PC-3 (cell line): ENCODE measurements at regions not wholly inside any gene's neighbourhood (a gene's known extent, or its start where the extent isn't known, plus 50 kb on each side); places are given as distances from the start of the nearest gene placed in this dataset.

Source experiments
- ATAC-seq: fragments of 200-7000 bp; cut with Tn5 transposase; 2 replicates; pipeline ENCODE4 v1.9.1; 2020; ENCODE audit warnings: mild to moderate bottlenecking, moderate library complexity
- BruUV-seq: library from RNA; stranded (reverse); fragments of 400-500 nt; replicated peaks from 2 replicates; lab custom pipeline; 2021; lab: Mats Ljungman, UMichigan
- CTCF ChIA-PET: fragments of 300-600 bp; sonication (Branson Sonifier 250); formaldehyde crosslinking; loops from one replicate; lab custom pipeline; 2022; ENCODE audit warnings: antibody characterized with exemption; lab: Charles Lee
- POLR2A ChIA-PET: fragments of 300-600 bp; sonication (Branson Sonifier 250); formaldehyde crosslinking; loops from one replicate; lab custom pipeline; 2022; ENCODE audit warnings: antibody characterized with exemption; ENCODE audit not compliant: unreplicated experiment; lab: Charles Lee
- DNase-seq: peaks from one replicate; pipeline ENCODE4 v3.0.0-alpha.2; 2015
- H2AFZ ChIP-seq: fragments of 300-600 bp; sonication (generic); 2 replicates; pipeline ENCODE4 v1.6.0; 2016; ENCODE audit warnings: antibody characterized with exemption, low read length
- H3F3A ChIP-seq: fragments of 300-600 bp; sonication (generic); one replicate; pipeline ENCODE4 v1.6.0; 2017; ENCODE audit warnings: antibody characterized with exemption, low read length, control low read depth, mild to moderate bottlenecking; ENCODE audit not compliant: unreplicated experiment
- H3K27ac ChIP-seq: fragments of 300-600 bp; sonication (generic); 2 replicates; pipeline ENCODE4 v1.5.1; 2016; ENCODE audit warnings: mild to moderate bottlenecking, low read length
- H3K27me3 ChIP-seq: fragments of 300-600 bp; sonication (generic); 2 replicates; pipeline ENCODE4 v1.6.1; 2016; ENCODE audit warnings: low read length, mixed read lengths
- H3K36me3 ChIP-seq: fragments of 300-600 bp; sonication (generic); 2 replicates; pipeline ENCODE4 v1.6.1; 2016; ENCODE audit warnings: low read depth, mixed run types, low read length, mixed read lengths
- H3K4me1 ChIP-seq: fragments of 300-600 bp; sonication (generic); 2 replicates; pipeline ENCODE4 v1.5.1; 2016; ENCODE audit warnings: low read length; ENCODE audit not compliant: insufficient read depth
- H3K4me2 ChIP-seq: fragments of 300-600 bp; sonication (generic); 2 replicates; pipeline ENCODE4 v1.6.0; 2016; ENCODE audit warnings: low read length
- H3K4me3 ChIP-seq: fragments of 300-600 bp; sonication (generic); 2 replicates; pipeline ENCODE4 v1.5.1; 2016; ENCODE audit warnings: mild to moderate bottlenecking, low read length, mixed read lengths
- H3K79me2 ChIP-seq: fragments of 300-600 bp; sonication (generic); 2 replicates; pipeline ENCODE4 v1.6.1; 2017; ENCODE audit warnings: low read length, mixed read lengths
- H3K9ac ChIP-seq: fragments of 300-600 bp; sonication (generic); 2 replicates; pipeline ENCODE4 v1.6.0; 2016; ENCODE audit warnings: mild to moderate bottlenecking, low read length
- H3K9me2 ChIP-seq: fragments of 300-600 bp; sonication (generic); replicated peaks from 2 replicates; pipeline ENCODE4 v1.6.1; 2016; ENCODE audit warnings: mixed run types, low read length, mixed read lengths
- H3K9me3 ChIP-seq: fragments of 300-600 bp; sonication (generic); 2 replicates; pipeline ENCODE4 v1.6.1; 2016; ENCODE audit warnings: low read length, mixed read lengths
- H4K20me1 ChIP-seq: fragments of 300-600 bp; sonication (generic); 2 replicates; pipeline ENCODE4 v1.6.1; 2016; ENCODE audit warnings: low read length, mixed read lengths
- CTCF ChIP-seq: fragments of 300-600 bp; sonication (generic); conservative IDR thresholded peaks from 2 replicates; pipeline ENCODE4 v1.5.1; 2017; ENCODE audit warnings: antibody characterized with exemption, low read depth, mild to moderate bottlenecking, low read length
- EZH2 ChIP-seq: fragments of 300-600 bp; sonication (generic); IDR thresholded peaks from one replicate; pipeline ENCODE4 v1.6.1; 2017; ENCODE audit warnings: antibody characterized with exemption, mild to moderate bottlenecking, low read length; ENCODE audit not compliant: unreplicated experiment
- EZH2phosphoT487 ChIP-seq: fragments of 300-600 bp; sonication (generic); IDR thresholded peaks from 2 replicates; pipeline ENCODE4 v1.6.1; 2018; ENCODE audit warnings: mild to moderate bottlenecking, antibody characterized with exemption, low read length, borderline replicate concordance
- intact Hi-C: fragments of 100-400 bp; cut with micrococcal nuclease; formaldehyde crosslinking; loops from 2 replicates; pipeline ENCODE4 v1.9.0; 2023

- no peaks in the 10 kb centered on the region for H3F3A ChIP-seq
- no peaks in the 10 kb centered on the region for H3K36me3 ChIP-seq
- H2AFZ ChIP-seq = no peak overlapping the region
- H4K20me1 ChIP-seq = no peaks in the 10 kb centered on the region
- ChIA-PET CTCF (no interaction called here), POLR2A (no interaction called here)
- TF ChIP-seq EZH2 = no peak
- TF ChIP-seq CTCF = no peak
- peaks cover 7% of the 10 kb centered on the region; the same call in 1 of the 2 replicates for H3K9me3 ChIP-seq
- H3K9ac ChIP-seq = no peak overlapping the region
- no peaks in the 10 kb centered on the region for H3K27me3 ChIP-seq
- BruUV-seq = no TSS peak
- no peak overlapping the region for H3K27ac ChIP-seq
- no peaks in the 10 kb centered on the region for H3K79me2 ChIP-seq
- intact Hi-C loops = no loop called here
- H3K9me2 ChIP-seq = no peaks in the 10 kb centered on the region
- DNase-seq (no peak), ATAC-seq (no peak)
- H3K4me3 ChIP-seq = no peak overlapping the region
- H3K4me2 ChIP-seq = no peak overlapping the region
- no peaks in the 10 kb centered on the region for H3K4me1 ChIP-seq
These were observed 112.8 kb downstream of the FAM43A start for GRCh38 chr3:194798486-194798885.

- no peaks in the 10 kb centered on the region for H3K79me2 ChIP-seq
- no peak overlapping the region for H2AFZ ChIP-seq
- BruUV-seq = no TSS peak
- H3K36me3 ChIP-seq = no peaks in the 10 kb centered on the region
- H3K4me2 ChIP-seq = no peak overlapping the region
- no peak overlapping the region for H3K9ac ChIP-seq
- DNase-seq (no peak), ATAC-seq (no peak)
- H3F3A ChIP-seq = no peaks in the 10 kb centered on the region
- CTCF ChIA-PET = no interaction called here
- H3K4me1 ChIP-seq = no peaks in the 10 kb centered on the region
- no peaks in the 10 kb centered on the region for H3K9me2 ChIP-seq
- no peaks in the 10 kb centered on the region for H3K27me3 ChIP-seq
- H3K9me3 ChIP-seq = peaks cover 7% of the 10 kb centered on the region; the same call in 1 of the 2 replicates
- no peaks in the 10 kb centered on the region for H4K20me1 ChIP-seq
- H3K4me3 ChIP-seq = no peak overlapping the region
- TF ChIP-seq EZH2phosphoT487 = no peak
- no peak for TF ChIP-seq CTCF
- no peak for TF ChIP-seq EZH2
- POLR2A ChIA-PET = no interaction called here
- no peak overlapping the region for H3K27ac ChIP-seq
- intact Hi-C loops = no loop called here
These were observed 114.3 kb downstream of the FAM43A start for GRCh38 chr3:194800002-194800401.

- no peaks in the 10 kb centered on the region for H4K20me1 ChIP-seq
- H2AFZ ChIP-seq = no peak overlapping the region
- ChIA-PET POLR2A (no interaction called here), CTCF (no interaction called here)
- no peaks in the 10 kb centered on the region for H3K9me3 ChIP-seq
- TF ChIP-seq CTCF = no peak
- TF ChIP-seq EZH2 = no peak
- DNase-seq (no peak), ATAC-seq (no peak)
- H3K79me2 ChIP-seq = no peaks in the 10 kb centered on the region
- no peaks in the 10 kb centered on the region for H3K27me3 ChIP-seq
- no peaks in the 10 kb centered on the region for H3K4me1 ChIP-seq
- H3F3A ChIP-seq = no peaks in the 10 kb centered on the region
- no peak overlapping the region for H3K9ac ChIP-seq
- no peaks in the 10 kb centered on the region for H3K36me3 ChIP-seq
- H3K4me2 ChIP-seq = no peak overlapping the region
- H3K9me2 ChIP-seq = no peaks in the 10 kb centered on the region
- no TSS peak for BruUV-seq
- intact Hi-C loops = no loop called here
- H3K27ac ChIP-seq = no peak overlapping the region
- no peak overlapping the region for H3K4me3 ChIP-seq
These were observed 116.1 kb downstream of the FAM43A start for GRCh38 chr3:194801461-194802432.
